H1 (cell line): ENCODE measurements at regions not wholly inside any gene's neighbourhood (a gene's known extent, or its start where the extent isn't known, plus 50 kb on each side); places are given as distances from the start of the nearest gene placed in this dataset.

Experiments used
- CTCF ChIA-PET: fragments of 300-600 bp; sonication (Branson Sonifier 250); formaldehyde crosslinking; loops from one replicate; lab custom pipeline; 2021; ENCODE audit not compliant: partially characterized antibody; lab: Charles Lee
- POLR2A ChIA-PET: fragments of 300-600 bp; sonication (Branson Sonifier 250); formaldehyde crosslinking; loops from one replicate; lab custom pipeline; 2021; ENCODE audit warnings: inconsistent platforms; ENCODE audit not compliant: partially characterized antibody; lab: Charles Lee
- DNase-seq, 2 experiments: peaks; one replicate each; pipeline versions ENCODE4 v3.0.0 to v3.0.0-alpha.2; 2010 to 2022; ENCODE audit warnings: low spot score in 2 of 2, low read depth in 1 of 2, mixed read lengths in 1 of 2
- FAIRE-seq: peaks from 2 replicates; lab custom pipeline; 2011; peaks lifted over from hg19 to GRCh38; lab: Jason Lieb, UNC
- H2AFZ ChIP-seq: 2 replicates; pipeline ENCODE4 v1.8.1; 2012; ENCODE audit warnings: low read length, inconsistent platforms
- H2AK5ac ChIP-seq: 2 replicates; pipeline ENCODE4 v1.6.1; 2013; ENCODE audit warnings: low read depth, low read length
- H2BK120ac ChIP-seq: replicated peaks from 2 replicates; pipeline ENCODE3; 2013; ENCODE audit warnings: low read depth, low read length, inconsistent platforms
- H2BK12ac ChIP-seq: 2 replicates; pipeline ENCODE4 v1.6.1; 2013; ENCODE audit warnings: low read depth, low read length
- H2BK15ac ChIP-seq: 2 replicates; pipeline ENCODE4 v1.6.1; 2013; ENCODE audit warnings: low read length
- H2BK20ac ChIP-seq: 2 replicates; pipeline ENCODE4 v1.6.1; 2013; ENCODE audit warnings: low read length
- H2BK5ac ChIP-seq: 2 replicates; pipeline ENCODE4 v1.6.1; 2013; ENCODE audit warnings: low read depth, low read length
- H3K14ac ChIP-seq: 2 replicates; pipeline ENCODE4 v1.6.1; 2013; ENCODE audit warnings: inconsistent platforms; ENCODE audit not compliant: insufficient read length
- H3K18ac ChIP-seq: 2 replicates; pipeline ENCODE4 v1.6.1; 2013; ENCODE audit warnings: low read length; ENCODE audit errors: extremely low read depth
- H3K23ac ChIP-seq: 2 replicates; pipeline ENCODE4 v1.6.1; 2013; ENCODE audit warnings: inconsistent platforms; ENCODE audit not compliant: insufficient read length
- H3K23me2 ChIP-seq: 2 replicates; pipeline ENCODE4 v1.6.1; 2013; ENCODE audit warnings: low read depth, low read length
- H3K27ac ChIP-seq: 2 replicates; pipeline ENCODE4 v1.6.1; 2011; ENCODE audit warnings: low read depth, low read length, inconsistent platforms
- H3K27me3 ChIP-seq, 4 experiments: replicated peaks in 1 of 4; 1 replicate in 1 of 4; 2 replicates in 3 of 4; pipeline versions ENCODE4 v1.6.1 to v1.8.1; 2011 to 2013; ENCODE audit warnings: low read length in 3 of 4, mild to moderate bottlenecking in 3 of 4, inconsistent platforms in 2 of 4, mixed read lengths in 2 of 4, moderate library complexity in 1 of 4; ENCODE audit not compliant: control insufficient read depth in 3 of 4, insufficient read depth in 3 of 4; ENCODE audit errors: extremely low read depth in 1 of 4
- H3K36me3 ChIP-seq, 4 experiments: 2 replicates each; pipeline versions ENCODE4 v1.6.1 to v1.8.1; 2011 to 2013; ENCODE audit warnings: mild to moderate bottlenecking in 4 of 4, low read length in 3 of 4, moderate library complexity in 2 of 4, control low read depth in 1 of 4, inconsistent platforms in 1 of 4; ENCODE audit not compliant: insufficient read depth in 4 of 4, control insufficient read depth in 2 of 4
- H3K4ac ChIP-seq: replicated peaks from 2 replicates; pipeline ENCODE3; 2013; ENCODE audit warnings: low read length, low read depth, mixed read lengths, inconsistent platforms; ENCODE audit not compliant: insufficient read length
- H3K4me1 ChIP-seq, 4 experiments: replicated peaks in 1 of 4; 1 replicate in 1 of 4; 2 replicates in 3 of 4; pipeline versions ENCODE4 v1.6.1 to v1.8.1; 2011 to 2013; ENCODE audit warnings: low read length in 3 of 4, inconsistent platforms in 2 of 4, mixed read lengths in 1 of 4; ENCODE audit not compliant: insufficient read depth in 4 of 4, control insufficient read depth in 3 of 4
- H3K4me2 ChIP-seq, 2 experiments: 2 replicates each; pipeline versions ENCODE4 v1.6.1 to v1.8.1; 2011 to 2013; ENCODE audit warnings: low read depth in 2 of 2, low read length in 2 of 2, control low read depth in 1 of 2, inconsistent platforms in 1 of 2, mild to moderate bottlenecking in 1 of 2; ENCODE audit not compliant: insufficient read depth in 1 of 2
- H3K4me3 ChIP-seq, 4 experiments: fragments of 200-600, 300-600 bp in 1 of 4; sonication (generic), shearing (Covaris generic), sonication (Bioruptor Twin) in 1 of 4; 2 replicates each; pipeline versions ENCODE4 v1.5.1 to v1.8.1; 2011 to 2016; ENCODE audit warnings: low read length in 4 of 4, low read depth in 3 of 4, control low read depth in 2 of 4, inconsistent platforms in 2 of 4, mild to moderate bottlenecking in 2 of 4, mixed read lengths in 1 of 4, moderate library complexity in 1 of 4; ENCODE audit not compliant: insufficient read depth in 2 of 4; ENCODE audit errors: extremely low read depth in 1 of 4
- H3K56ac ChIP-seq: replicated peaks from 2 replicates; pipeline ENCODE3; 2013; ENCODE audit warnings: low read depth, mild to moderate bottlenecking, mixed read lengths, low read length, inconsistent platforms; ENCODE audit not compliant: insufficient read length
- H3K79me1 ChIP-seq: 2 replicates; pipeline ENCODE4 v1.6.1; 2013; ENCODE audit warnings: low read depth, low read length, control low read depth
- H3K79me2 ChIP-seq, 2 experiments: 2 replicates each; pipeline versions ENCODE4 v1.6.1 to v1.8.1; 2012 to 2013; ENCODE audit warnings: low read length in 2 of 2, mild to moderate bottlenecking in 2 of 2, inconsistent platforms in 1 of 2; ENCODE audit not compliant: insufficient read depth in 2 of 2, control insufficient read depth in 1 of 2
- H3K9ac ChIP-seq, 4 experiments: replicated peaks in 1 of 4; 1 replicate in 1 of 4; 2 replicates in 3 of 4; pipeline versions ENCODE4 v1.6.1 to v1.8.1; 2011 to 2013; ENCODE audit warnings: low read depth in 3 of 4, low read length in 3 of 4, control low read depth in 2 of 4, mild to moderate bottlenecking in 2 of 4, moderate library complexity in 2 of 4, inconsistent platforms in 1 of 4; ENCODE audit errors: extremely low read depth in 1 of 4
- H3K9me3 ChIP-seq, 2 experiments: 2 replicates each; pipeline versions ENCODE4 v1.6.1 to v1.8.1; 2012 to 2013; ENCODE audit warnings: mild to moderate bottlenecking in 2 of 2, moderate library complexity in 2 of 2, control low read depth in 1 of 2, inconsistent platforms in 1 of 2, low read depth in 1 of 2, low read length in 1 of 2, mixed read lengths in 1 of 2; ENCODE audit not compliant: insufficient read depth in 2 of 2
- H4K20me1 ChIP-seq, 2 experiments: replicated peaks in 1 of 2; 2 replicates each; pipeline versions ENCODE3 to v1.8.1; 2011 to 2013; ENCODE audit warnings: inconsistent platforms in 2 of 2, low read length in 2 of 2, mild to moderate bottlenecking in 1 of 2; ENCODE audit not compliant: insufficient read depth in 2 of 2, control insufficient read depth in 1 of 2
- H4K5ac ChIP-seq: 2 replicates; pipeline ENCODE4 v1.6.1; 2013; ENCODE audit warnings: low read length, low read depth, mixed read lengths, inconsistent platforms; ENCODE audit not compliant: insufficient read length
- H4K8ac ChIP-seq: 2 replicates; pipeline ENCODE4 v1.8.0; 2013; ENCODE audit warnings: mild to moderate bottlenecking, moderate library complexity, low read length, inconsistent platforms; ENCODE audit not compliant: insufficient read depth; ENCODE audit errors: extremely low read depth
- H4K91ac ChIP-seq: replicated peaks from 2 replicates; pipeline ENCODE3; 2013; ENCODE audit warnings: low read length, mixed read lengths, inconsistent platforms; ENCODE audit not compliant: insufficient read length
- CEBPB ChIP-seq: IDR thresholded peaks from 2 replicates; pipeline ENCODE4 v1.6.1; 2012; ENCODE audit warnings: low read depth, low read length
- EP300 ChIP-seq, 2 experiments: IDR thresholded peaks; 1 replicate in 1 of 2; 2 replicates in 1 of 2; pipeline ENCODE4 v1.6.1; 2011 to 2012; ENCODE audit warnings: low read depth in 2 of 2, low read length in 2 of 2, mild to moderate bottlenecking in 2 of 2, borderline replicate concordance in 1 of 2, inconsistent platforms in 1 of 2, moderate library complexity in 1 of 2
- EZH2 ChIP-seq: fragments of 200-600 bp; sonication (generic); IDR thresholded peaks from 2 replicates; pipeline ENCODE4 v1.7.1; 2012; ENCODE audit warnings: low read depth, mild to moderate bottlenecking, moderate library complexity, low read length, inconsistent platforms; ENCODE audit not compliant: severe bottlenecking
- KDM1A ChIP-seq: fragments of 200-600, 300-600 bp; sonication (generic); IDR thresholded peaks from 2 replicates; pipeline ENCODE4 v1.7.1; 2016; ENCODE audit warnings: mild to moderate bottlenecking, low read length, borderline replicate concordance
- KDM5A ChIP-seq: fragments of 200-600 bp; IDR thresholded peaks from 2 replicates; pipeline ENCODE4 v1.7.1; 2012; ENCODE audit warnings: mild to moderate bottlenecking, low read length, inconsistent platforms, mixed read lengths
- RBBP5 ChIP-seq: IDR thresholded peaks from 2 replicates; pipeline ENCODE4 v1.7.1; 2012; ENCODE audit warnings: low read depth, mild to moderate bottlenecking, inconsistent platforms, low read length, moderate library complexity, borderline replicate concordance
- SAP30 ChIP-seq: fragments of 300-600 bp; sonication (generic); IDR thresholded peaks from 2 replicates; pipeline ENCODE4 v1.7.1; 2012; ENCODE audit warnings: low read length, moderate library complexity, mild to moderate bottlenecking, inconsistent platforms; ENCODE audit not compliant: insufficient read depth, insufficient replicate concordance
- SIRT6 ChIP-seq: IDR thresholded peaks from one replicate; pipeline ENCODE4 v1.7.1; 2012; ENCODE audit warnings: low read length, inconsistent platforms
- TAF1 ChIP-seq: IDR thresholded peaks from 2 replicates; pipeline ENCODE4 v1.6.1; 2011; ENCODE audit warnings: mild to moderate bottlenecking, low read depth, low read length
- TEAD4 ChIP-seq: IDR thresholded peaks from 2 replicates; pipeline ENCODE4 v1.6.1; 2012; ENCODE audit warnings: low read depth, low read length, inconsistent platforms, mixed read lengths
- WGBS, 2 experiments: shearing (Covaris generic) in 1 of 2; methylation state at CpG; one replicate each; pipeline versions ENCODE4 v1.1.6 to v1.1.7; 2013 to 2015; ENCODE audit warnings: low lambda C conversion rate in 2 of 2, mixed read lengths in 2 of 2, inconsistent platforms in 1 of 2, low coverage in 1 of 2, missing lambda C conversion rate in 1 of 2; ENCODE audit not compliant: insufficient replicate concordance in 2 of 2, insufficient coverage in 1 of 2, insufficient read length in 1 of 2; ENCODE audit errors: extremely low coverage in 1 of 2, missing lambda C conversion rate in 1 of 2; 5-methylcytosine and 5-hydroxymethylcytosine counted together

- no peak overlapping the region for H3K23ac ChIP-seq
- H3K56ac ChIP-seq = no peak overlapping the region
- H3K18ac ChIP-seq = no peak overlapping the region
- no peak overlapping the region for H2BK120ac ChIP-seq
- no peak overlapping the region for H3K9ac ChIP-seq
- CTCF ChIA-PET = no interaction called here
- no peak overlapping the region for H2BK20ac ChIP-seq
- no peak overlapping the region for H3K4me2 ChIP-seq
- H3K27me3 ChIP-seq = no peaks in the 10 kb centered on the region
- no peak overlapping the region for H4K5ac ChIP-seq
- no peaks in the 10 kb centered on the region for H3K9me3 ChIP-seq
- no peak overlapping the region for H2AK5ac ChIP-seq
- no peaks in the 10 kb centered on the region for H3K36me3 ChIP-seq
- no peak overlapping the region for H3K4ac ChIP-seq
- TF ChIP-seq TEAD4 (no peak), TAF1 (no peak), SIRT6 (no peak), KDM1A (no peak), RBBP5 (no peak), KDM5A (no peak), CEBPB (no peak), EP300 (IDR thresholded peaks at IDR 0.05; ENCODE audit: borderline replicate concordance in 1 of 2, low read depth in 2 of 2, low read length in 2 of 2) (no peak), EZH2 (no peak), SAP30 (no peak)
- no peak overlapping the region for H2BK15ac ChIP-seq
- 91% methylated on average over 2 of the region's 2 CpGs; no CpG with 5 or more reads in 1 of the 2 experiments for WGBS, 2 experiments
- no peak overlapping the region for H4K91ac ChIP-seq
- FAIRE-seq (no peak), DNase-seq (no peak)
- no peaks in the 10 kb centered on the region for H3K4me1 ChIP-seq
- H4K8ac ChIP-seq = no peak overlapping the region
- no peaks in the 10 kb centered on the region for H3K79me1 ChIP-seq
- H4K20me1 ChIP-seq = no peaks in the 10 kb centered on the region
- POLR2A ChIA-PET = no interaction called here
- no peak overlapping the region for H3K14ac ChIP-seq
- no peak overlapping the region for H3K4me3 ChIP-seq
- no peak overlapping the region for H2AFZ ChIP-seq
- no peaks in the 10 kb centered on the region for H3K79me2 ChIP-seq
- H3K27ac ChIP-seq = no peak overlapping the region
- H2BK5ac ChIP-seq = no peak overlapping the region
- no peak overlapping the region for H2BK12ac ChIP-seq
- no peaks in the 10 kb centered on the region for H3K23me2 ChIP-seq
These were observed 274.9 kb upstream of the GALNT5 start for GRCh38 chr2:156982615-156983014.
